ENCODE measurements at regions not wholly inside any gene's neighbourhood (a gene's known extent, or its start where the extent isn't known, plus 50 kb on each side); places are given as distances from the start of the nearest gene placed in this dataset.

DNA sequence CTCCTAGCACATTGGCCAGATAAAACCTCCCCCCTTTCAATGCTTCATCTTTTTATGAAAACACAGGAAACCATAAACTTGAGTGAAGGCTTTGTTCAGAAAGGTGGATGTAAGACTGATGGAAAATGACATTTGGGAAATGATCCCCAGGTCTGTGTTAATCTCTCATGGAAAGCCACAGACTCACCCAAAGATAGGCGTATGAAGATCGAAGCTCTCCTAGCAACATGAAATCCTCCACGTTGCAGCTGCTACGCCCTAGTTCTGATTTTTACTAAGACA is 63.4 kb upstream of the PTGR2 start:
- peak overlapping the region; percentile 90 to 100 (median 96) for H3K27ac ChIP-seq
- no peaks in the 10 kb centered on the region for H3K9me3 ChIP-seq
- H3K27me3 ChIP-seq: no peaks in the 10 kb centered on the region
- H3K4me3 ChIP-seq: peak overlapping the region in 2 of 4 donors; percentile 85 to 88
- H3K36me3 ChIP-seq: no peaks in the 10 kb centered on the region
- DNase-seq (ENCODE audit: low spot score in 2 of 2): no peak
- TF ChIP-seq EP300 (IDR thresholded peaks at IDR 0.05) (no peak), POLR2A (IDR thresholded peaks at IDR 0.05) (no peak), CTCF (IDR thresholded peaks at IDR 0.05) (no peak)
- WGBS, 2 donors: 32 to 36% methylated on average over 4 of the region's 4 CpGs
- H3K4me1 ChIP-seq: peaks cover 11 to 64% (median 60%) of the 10 kb centered on the region in 4 donors

DNA sequence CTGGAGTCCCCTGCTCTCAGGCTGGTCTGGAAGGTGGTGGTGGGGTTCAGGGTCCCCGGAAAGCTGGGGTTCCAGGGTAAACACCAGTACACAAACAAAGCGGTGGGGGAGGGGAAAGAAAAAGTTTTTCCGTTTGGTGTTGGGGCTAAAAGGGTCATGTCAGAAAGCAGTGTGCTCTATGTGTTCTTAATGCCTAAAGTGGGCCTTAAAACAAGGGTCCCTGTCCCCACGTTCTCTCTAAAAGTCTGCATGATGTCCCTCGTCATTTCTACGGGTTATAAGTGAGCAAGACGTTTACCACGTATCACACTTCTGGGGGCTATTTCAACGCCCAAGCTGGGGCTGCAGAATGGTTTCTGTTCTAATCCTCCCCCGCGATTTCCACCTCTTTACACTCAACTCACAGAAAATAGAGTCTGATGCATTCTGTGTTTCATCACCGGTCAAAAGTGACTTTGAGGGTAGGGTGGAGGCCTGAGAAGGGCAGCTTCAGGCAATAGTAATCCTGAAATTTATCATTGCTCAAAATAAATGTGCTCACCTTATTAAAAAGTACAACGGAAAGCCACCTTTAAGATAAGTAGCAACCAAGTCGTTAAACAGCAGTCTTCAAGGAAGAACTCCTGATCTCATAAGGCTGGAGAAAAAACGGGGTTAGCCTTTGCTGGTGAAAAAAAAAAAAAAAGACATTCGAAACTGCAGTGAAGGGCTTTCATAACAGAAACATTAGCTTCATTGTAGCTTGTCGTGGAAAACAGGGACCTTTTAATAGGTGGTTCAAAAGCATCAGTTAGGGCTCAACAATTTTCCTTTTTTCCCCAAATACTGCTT is 63.9 kb upstream of the PTGR2 start:
- H3K4me3 ChIP-seq: peak overlapping the region; percentile 60 to 88 (median 84)
- DNase-seq (ENCODE audit: low spot score in 2 of 2): no peak
- H3K36me3 ChIP-seq: no peaks in the 10 kb centered on the region
- H3K9me3 ChIP-seq: no peaks in the 10 kb centered on the region
- WGBS, 2 donors: 0 to 2% methylated on average over 17 of the region's 17 CpGs
- TF ChIP-seq POLR2A (IDR thresholded peaks at IDR 0.05): no peak
- no peak for TF ChIP-seq CTCF (IDR thresholded peaks at IDR 0.05)
- TF ChIP-seq EP300 (IDR thresholded peaks at IDR 0.05): no peak
- H3K27me3 ChIP-seq: no peaks in the 10 kb centered on the region
- H3K4me1 ChIP-seq: peaks cover 11 to 70% (median 65%) of the 10 kb centered on the region in 4 donors
- peak overlapping the region; percentile 90 to 100 (median 96) for H3K27ac ChIP-seq

DNA sequence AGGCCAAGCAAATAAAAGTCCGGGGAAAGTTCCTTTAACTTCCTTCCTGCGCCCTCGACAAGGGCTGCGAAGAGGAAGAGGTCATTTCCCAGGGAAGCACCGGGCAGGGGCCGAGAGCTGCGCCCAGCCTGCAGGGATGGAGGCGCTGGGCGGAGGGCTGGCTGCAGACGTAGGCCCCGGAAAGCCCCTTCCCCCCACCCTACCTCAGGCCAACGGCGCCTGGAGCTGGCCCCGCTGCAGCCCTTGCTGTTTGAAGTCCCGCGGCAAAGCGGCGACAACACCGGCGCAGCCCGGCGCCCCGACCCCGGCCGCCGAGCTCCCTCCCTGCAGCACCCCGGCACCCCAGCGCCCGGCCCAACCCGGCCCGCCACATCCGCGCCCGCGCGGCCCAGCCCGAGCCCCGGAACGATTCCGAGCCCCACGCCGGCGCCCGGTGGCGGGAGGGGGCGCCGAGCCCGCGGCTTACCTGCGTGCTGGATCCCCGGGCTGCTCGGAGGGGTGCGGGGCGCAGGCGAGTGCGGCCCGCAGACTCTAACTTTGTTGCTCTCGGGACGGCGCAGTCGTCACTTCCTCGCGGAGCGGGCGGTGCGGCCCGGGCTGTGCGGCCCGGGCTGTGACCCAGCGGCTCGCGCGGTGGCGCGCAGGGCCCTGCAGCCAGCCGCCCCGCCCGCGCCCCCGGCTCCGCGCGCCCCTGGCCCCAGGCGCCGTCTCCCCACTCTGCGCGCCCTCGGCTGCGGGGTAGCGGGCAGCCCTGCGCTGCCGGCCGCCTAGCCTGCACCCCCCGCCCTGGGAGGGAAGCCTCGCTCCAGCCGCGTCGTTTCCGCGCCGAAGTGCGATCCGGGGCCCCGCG is 64.8 kb upstream of the PTGR2 start:
- no peak for DNase-seq (ENCODE audit: low spot score in 2 of 2)
- Histone ChIP-seq H3K4me1 (peaks cover 11 to 78% (median 66%) of the 10 kb centered on the region in 4 donors), H3K27me3 (no peaks in the 10 kb centered on the region), H3K9me3 (no peaks in the 10 kb centered on the region), H3K27ac (peak overlapping the region; percentile 90 to 100 (median 96)), H3K4me3 (peak overlapping the region; percentile 60 to 88 (median 84)), H3K36me3 (no peaks in the 10 kb centered on the region)
- TF ChIP-seq POLR2A (IDR thresholded peaks at IDR 0.05) (peak in 1 of 2 donors; percentile 69), CTCF (IDR thresholded peaks at IDR 0.05) (peak in 2 of 5 experiments; percentile 6 to 18), EP300 (IDR thresholded peaks at IDR 0.05) (peak in 1 of 2 donors; percentile 37)
- WGBS, 2 donors: 0 to 1% methylated on average over 10 to 19 of the region's 105 CpGs

- Histone ChIP-seq H3K4me3 (peak overlapping the region; percentile 60 to 88 (median 84)), H3K36me3 (no peaks in the 10 kb centered on the region), H3K9me3 (no peaks in the 10 kb centered on the region), H3K27me3 (no peaks in the 10 kb centered on the region), H3K4me1 (peaks cover 11 to 75% (median 63%) of the 10 kb centered on the region in 4 donors), H3K27ac (peak overlapping the region; percentile 90 to 100 (median 96))
- peak; percentile 68 to 83 for DNase-seq (ENCODE audit: low spot score in 2 of 2)
- TF ChIP-seq EP300 (IDR thresholded peaks at IDR 0.05) (peak in 1 of 2 donors; percentile 95), CTCF (IDR thresholded peaks at IDR 0.05) (peak in 3 of 5 experiments; percentile 19 to 70 (median 69)), POLR2A (IDR thresholded peaks at IDR 0.05) (peak; percentile 56 to 67)
- 0 to 1% methylated on average over 35 of the region's 35 CpGs for WGBS, 2 donors
Observed at GRCh38 chr14:73785834-73786635, 65.6 kb upstream of the PTGR2 start.
